ENCODE measurements at regions not wholly inside any gene's neighbourhood (a gene's known extent, or its start where the extent isn't known, plus 50 kb on each side); places are given as distances from the start of the nearest gene placed in this dataset.

GRCh38 chr1:106296431-106296830, 760.0 kb upstream of the PRMT6 start:
- no peak for DNase-seq (ENCODE audit: low spot score)
- Mint-ChIP-seq H3K4me1 (ENCODE audit: unreplicated experiment) (peaks cover 4% of the 10 kb centered on the region), H3K9me3 (ENCODE audit: unreplicated experiment) (no peaks in the 10 kb centered on the region), H3K4me3 (ENCODE audit: unreplicated experiment) (no peak overlapping the region), H3K36me3 (ENCODE audit: low read depth, unreplicated experiment) (no peaks in the 10 kb centered on the region), H3K27me3 (ENCODE audit: unreplicated experiment) (no peaks in the 10 kb centered on the region), H3K27ac (ENCODE audit: unreplicated experiment) (no peak overlapping the region)
- TF ChIP-seq, protein P1, sequence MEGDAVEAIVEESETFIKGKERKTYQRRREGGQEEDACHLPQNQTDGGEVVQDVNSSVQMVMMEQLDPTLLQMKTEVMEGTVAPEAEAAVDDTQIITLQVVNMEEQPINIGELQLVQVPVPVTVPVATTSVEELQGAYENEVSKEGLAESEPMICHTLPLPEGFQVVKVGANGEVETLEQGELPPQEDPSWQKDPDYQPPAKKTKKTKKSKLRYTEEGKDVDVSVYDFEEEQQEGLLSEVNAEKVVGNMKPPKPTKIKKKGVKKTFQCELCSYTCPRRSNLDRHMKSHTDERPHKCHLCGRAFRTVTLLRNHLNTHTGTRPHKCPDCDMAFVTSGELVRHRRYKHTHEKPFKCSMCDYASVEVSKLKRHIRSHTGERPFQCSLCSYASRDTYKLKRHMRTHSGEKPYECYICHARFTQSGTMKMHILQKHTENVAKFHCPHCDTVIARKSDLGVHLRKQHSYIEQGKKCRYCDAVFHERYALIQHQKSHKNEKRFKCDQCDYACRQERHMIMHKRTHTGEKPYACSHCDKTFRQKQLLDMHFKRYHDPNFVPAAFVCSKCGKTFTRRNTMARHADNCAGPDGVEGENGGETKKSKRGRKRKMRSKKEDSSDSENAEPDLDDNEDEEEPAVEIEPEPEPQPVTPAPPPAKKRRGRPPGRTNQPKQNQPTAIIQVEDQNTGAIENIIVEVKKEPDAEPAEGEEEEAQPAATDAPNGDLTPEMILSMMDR (IDR thresholded peaks at IDR 0.05; ENCODE audit: unreplicated experiment), result no peak

DNA sequence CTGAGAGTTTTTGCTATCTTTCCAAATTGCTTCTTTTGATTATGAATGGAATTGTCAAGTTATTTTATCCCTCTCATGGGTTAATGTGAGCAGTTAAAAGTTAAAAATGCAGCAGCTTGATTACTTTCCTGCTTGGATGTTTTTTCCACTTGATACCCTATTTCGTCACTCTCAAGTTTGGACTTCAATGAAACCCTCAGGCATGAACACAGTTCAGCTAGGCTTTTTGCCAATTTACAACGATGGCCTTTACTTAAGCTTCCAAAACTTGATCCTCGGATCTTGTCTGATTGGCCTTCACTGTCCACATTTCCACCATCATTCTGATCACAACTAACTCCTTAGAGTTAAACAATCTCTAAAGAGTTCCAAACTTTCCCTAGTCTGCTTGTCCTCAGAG, 752.4 kb upstream of the PRMT6 start:
- H3K27me3 Mint-ChIP-seq (ENCODE audit: unreplicated experiment), result no peaks in the 10 kb centered on the region
- H3K4me1 Mint-ChIP-seq (ENCODE audit: unreplicated experiment), result no peaks in the 10 kb centered on the region
- H3K27ac Mint-ChIP-seq (ENCODE audit: unreplicated experiment), result no peak overlapping the region
- H3K9me3 Mint-ChIP-seq (ENCODE audit: unreplicated experiment), result no peaks in the 10 kb centered on the region
- H3K4me3 Mint-ChIP-seq (ENCODE audit: unreplicated experiment), result no peak overlapping the region
- H3K36me3 Mint-ChIP-seq (ENCODE audit: low read depth, unreplicated experiment), result no peaks in the 10 kb centered on the region
- no peak for DNase-seq (ENCODE audit: low spot score)
- TF ChIP-seq, protein P1 (IDR thresholded peaks at IDR 0.05; ENCODE audit: unreplicated experiment), result no peak

DNA sequence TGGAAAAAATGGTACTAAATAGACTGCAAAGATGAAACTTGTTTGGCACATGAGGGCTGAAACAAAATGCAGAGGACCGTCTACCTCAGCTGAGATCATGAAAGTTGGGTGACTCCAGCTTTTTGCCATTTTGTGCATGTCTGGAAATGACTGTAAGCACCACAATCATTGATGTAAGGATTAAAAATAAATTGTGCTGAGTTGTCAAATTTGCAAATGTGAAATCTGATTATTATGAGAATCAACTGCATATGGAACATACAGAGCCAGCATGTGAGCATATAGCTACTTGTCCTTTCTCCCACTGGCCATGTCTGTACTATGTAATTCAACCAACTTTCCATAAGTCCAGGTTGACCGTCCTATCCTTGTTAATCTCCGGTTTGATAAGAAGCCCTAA, 736.9 kb upstream of the PRMT6 start:
- no peaks in the 10 kb centered on the region for H3K36me3 Mint-ChIP-seq (ENCODE audit: low read depth, unreplicated experiment)
- DNase-seq (ENCODE audit: low spot score), result no peak
- H3K4me3 Mint-ChIP-seq (ENCODE audit: unreplicated experiment), result no peak overlapping the region
- H3K27ac Mint-ChIP-seq (ENCODE audit: unreplicated experiment), result no peak overlapping the region
- H3K4me1 Mint-ChIP-seq (ENCODE audit: unreplicated experiment), result no peaks in the 10 kb centered on the region
- H3K9me3 Mint-ChIP-seq (ENCODE audit: unreplicated experiment), result no peaks in the 10 kb centered on the region
- no peaks in the 10 kb centered on the region for H3K27me3 Mint-ChIP-seq (ENCODE audit: unreplicated experiment)
- TF ChIP-seq, protein P1 (IDR thresholded peaks at IDR 0.05; ENCODE audit: unreplicated experiment), result no peak

DNA sequence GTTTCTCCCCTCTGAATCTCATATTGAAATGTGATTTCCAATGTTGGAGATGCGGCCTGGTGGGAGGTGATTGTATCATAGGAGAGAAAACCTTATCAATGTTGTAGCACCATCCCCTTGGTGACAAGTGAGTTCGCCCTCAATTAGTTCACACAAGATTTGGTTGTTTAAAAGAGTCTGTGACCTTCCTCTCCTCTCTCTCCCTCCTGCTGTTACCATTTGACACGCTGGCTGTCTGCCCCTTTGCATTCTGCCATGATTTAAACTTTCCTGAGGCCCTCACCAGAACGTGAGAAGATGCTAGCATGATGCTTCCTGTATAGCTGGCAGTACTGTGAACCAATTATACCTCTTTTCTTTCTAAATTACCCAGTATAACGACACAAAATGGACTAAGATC, 730.9 kb upstream of the PRMT6 start:
- no peak overlapping the region for H3K27ac Mint-ChIP-seq (ENCODE audit: unreplicated experiment)
- H3K4me3 Mint-ChIP-seq (ENCODE audit: unreplicated experiment), result no peak overlapping the region
- H3K9me3 Mint-ChIP-seq (ENCODE audit: unreplicated experiment), result no peaks in the 10 kb centered on the region
- no peaks in the 10 kb centered on the region for H3K36me3 Mint-ChIP-seq (ENCODE audit: low read depth, unreplicated experiment)
- TF ChIP-seq, protein P1 (IDR thresholded peaks at IDR 0.05; ENCODE audit: unreplicated experiment), result no peak
- no peaks in the 10 kb centered on the region for H3K4me1 Mint-ChIP-seq (ENCODE audit: unreplicated experiment)
- H3K27me3 Mint-ChIP-seq (ENCODE audit: unreplicated experiment), result no peaks in the 10 kb centered on the region
- no peak for DNase-seq (ENCODE audit: low spot score)

- no peak overlapping the region for H3K27ac Mint-ChIP-seq (ENCODE audit: unreplicated experiment)
- peaks cover 14% of the 10 kb centered on the region for H3K4me1 Mint-ChIP-seq (ENCODE audit: unreplicated experiment)
- no peak overlapping the region for H3K4me3 Mint-ChIP-seq (ENCODE audit: unreplicated experiment)
- no peaks in the 10 kb centered on the region for H3K36me3 Mint-ChIP-seq (ENCODE audit: low read depth, unreplicated experiment)
- TF ChIP-seq, protein P1 (IDR thresholded peaks at IDR 0.05; ENCODE audit: unreplicated experiment), result no peak
- H3K27me3 Mint-ChIP-seq (ENCODE audit: unreplicated experiment), result no peaks in the 10 kb centered on the region
- no peaks in the 10 kb centered on the region for H3K9me3 Mint-ChIP-seq (ENCODE audit: unreplicated experiment)
- no peak for DNase-seq (ENCODE audit: low spot score)
Measured at GRCh38 chr1:106344494-106344893, 712.0 kb upstream of the PRMT6 start.
